Retinal pigment epithelial cell (primary cell): ENCODE measurements at regions not wholly inside any gene's neighbourhood (a gene's known extent, or its start where the extent isn't known, plus 50 kb on each side); places are given as distances from the start of the nearest gene placed in this dataset.

Source experiments
- DNase-seq: peaks from one replicate; pipeline ENCODE4 v3.0.0-alpha.2; 2010; ENCODE audit warnings: low read depth
- H3K4me3 ChIP-seq: 2 replicates; pipeline ENCODE4 v1.5.1; 2011; ENCODE audit warnings: mild to moderate bottlenecking, low read length, control low read depth, moderate library complexity
- TF ChIP-seq, protein P1 (sequence below): conservative IDR thresholded peaks from 2 replicates; pipeline ENCODE4 v1.5.1; 2011; ENCODE audit warnings: low read depth, low read length, control low read depth, inconsistent platforms

DNA sequence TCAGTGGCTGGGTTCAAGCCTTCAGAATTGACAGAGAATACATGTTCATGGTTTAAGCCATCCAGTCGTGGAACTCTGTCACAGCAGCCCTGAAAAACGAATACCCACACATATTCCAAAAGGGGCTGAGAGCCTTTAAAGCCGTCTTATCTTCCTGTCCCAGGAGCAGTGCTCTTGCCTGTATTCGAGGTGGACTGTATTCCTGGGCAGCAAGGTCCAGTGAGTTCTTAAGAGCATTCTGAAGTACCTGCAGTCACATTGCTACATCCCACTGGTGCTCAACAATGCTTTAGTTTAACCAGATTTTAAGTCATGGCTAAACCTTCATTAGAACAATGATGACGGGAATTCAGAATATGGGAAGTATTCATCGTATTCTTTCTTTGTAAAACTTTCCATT is 380.7 kb upstream of the KLF4 start:
- no peak for DNase-seq
- no peak overlapping the region for H3K4me3 ChIP-seq
- TF ChIP-seq, protein P1, sequence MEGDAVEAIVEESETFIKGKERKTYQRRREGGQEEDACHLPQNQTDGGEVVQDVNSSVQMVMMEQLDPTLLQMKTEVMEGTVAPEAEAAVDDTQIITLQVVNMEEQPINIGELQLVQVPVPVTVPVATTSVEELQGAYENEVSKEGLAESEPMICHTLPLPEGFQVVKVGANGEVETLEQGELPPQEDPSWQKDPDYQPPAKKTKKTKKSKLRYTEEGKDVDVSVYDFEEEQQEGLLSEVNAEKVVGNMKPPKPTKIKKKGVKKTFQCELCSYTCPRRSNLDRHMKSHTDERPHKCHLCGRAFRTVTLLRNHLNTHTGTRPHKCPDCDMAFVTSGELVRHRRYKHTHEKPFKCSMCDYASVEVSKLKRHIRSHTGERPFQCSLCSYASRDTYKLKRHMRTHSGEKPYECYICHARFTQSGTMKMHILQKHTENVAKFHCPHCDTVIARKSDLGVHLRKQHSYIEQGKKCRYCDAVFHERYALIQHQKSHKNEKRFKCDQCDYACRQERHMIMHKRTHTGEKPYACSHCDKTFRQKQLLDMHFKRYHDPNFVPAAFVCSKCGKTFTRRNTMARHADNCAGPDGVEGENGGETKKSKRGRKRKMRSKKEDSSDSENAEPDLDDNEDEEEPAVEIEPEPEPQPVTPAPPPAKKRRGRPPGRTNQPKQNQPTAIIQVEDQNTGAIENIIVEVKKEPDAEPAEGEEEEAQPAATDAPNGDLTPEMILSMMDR, result no peak

DNA sequence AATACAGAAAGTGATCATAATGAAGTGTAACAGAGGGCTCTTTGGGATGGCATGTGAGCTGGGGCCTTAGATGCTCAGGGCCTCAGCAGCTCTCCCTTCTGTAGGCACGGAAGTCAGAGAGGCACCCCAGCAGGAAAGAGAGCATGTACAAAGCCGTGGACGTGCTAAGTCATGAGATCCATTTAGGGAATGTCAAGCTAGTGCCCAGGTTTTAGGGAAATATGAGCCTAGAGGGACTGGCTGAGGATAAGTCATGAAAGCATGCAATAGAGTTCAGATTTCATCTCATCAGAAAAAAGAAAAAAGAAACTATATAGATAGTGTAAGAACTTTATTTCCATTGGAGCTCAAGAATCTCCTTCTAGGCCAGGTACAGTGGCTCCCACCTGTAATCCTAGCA is 379.5 kb upstream of the KLF4 start:
- no peak overlapping the region for H3K4me3 ChIP-seq
- TF ChIP-seq, protein P1, result no peak
- no peak for DNase-seq

- no peak overlapping the region for H3K4me3 ChIP-seq
- DNase-seq, result no peak
- TF ChIP-seq, protein P1, result no peak
Observed at GRCh38 chr9:107868186-107868585, 378.6 kb upstream of the KLF4 start.

DNA sequence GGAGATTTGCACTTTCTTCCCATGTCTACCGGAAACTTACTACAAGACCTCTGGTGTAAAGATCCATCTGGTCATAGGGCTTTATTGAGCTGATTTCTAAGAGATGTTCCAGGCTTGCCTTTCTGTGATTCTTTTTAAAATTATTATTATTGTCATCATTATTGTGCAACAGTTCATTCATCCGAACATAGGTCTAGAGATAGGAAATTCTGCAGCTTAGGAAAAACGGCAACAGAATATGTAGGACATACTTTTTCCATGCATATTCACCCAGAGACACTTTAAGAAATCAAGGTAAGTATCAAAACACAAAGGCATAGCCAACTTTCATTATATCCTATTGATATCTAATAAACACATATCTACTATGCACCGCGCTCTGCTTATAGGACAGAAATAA is 378.2 kb upstream of the KLF4 start:
- TF ChIP-seq, protein P1, result no peak
- no peak overlapping the region for H3K4me3 ChIP-seq
- DNase-seq, result no peak

- no peak overlapping the region for H3K4me3 ChIP-seq
- no peak for DNase-seq
- TF ChIP-seq, protein P1, result no peak
Observed at GRCh38 chr9:107866711-107867311, 377.2 kb upstream of the KLF4 start.

DNA sequence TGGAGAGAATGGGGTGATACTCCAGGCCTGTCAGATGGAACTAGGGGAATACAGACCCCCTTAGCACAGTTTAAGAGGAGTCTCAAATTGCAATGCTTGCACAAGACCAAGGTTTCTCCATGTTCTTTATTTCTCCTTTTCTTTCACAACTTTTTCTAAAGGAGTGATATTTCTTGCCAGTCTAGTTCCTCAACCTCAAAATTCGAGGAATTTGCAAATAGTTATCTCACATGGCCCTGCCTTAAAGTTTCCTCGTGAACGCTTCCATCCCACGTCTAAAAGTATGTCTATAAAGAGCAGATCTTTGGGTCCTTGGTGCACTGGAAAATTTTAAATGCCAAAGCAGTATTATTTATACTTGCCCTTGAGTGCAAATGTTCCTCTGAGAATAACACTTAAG is 373.8 kb upstream of the KLF4 start:
- DNase-seq, result no peak
- H3K4me3 ChIP-seq, result no peak overlapping the region
- TF ChIP-seq, protein P1, result no peak

DNA sequence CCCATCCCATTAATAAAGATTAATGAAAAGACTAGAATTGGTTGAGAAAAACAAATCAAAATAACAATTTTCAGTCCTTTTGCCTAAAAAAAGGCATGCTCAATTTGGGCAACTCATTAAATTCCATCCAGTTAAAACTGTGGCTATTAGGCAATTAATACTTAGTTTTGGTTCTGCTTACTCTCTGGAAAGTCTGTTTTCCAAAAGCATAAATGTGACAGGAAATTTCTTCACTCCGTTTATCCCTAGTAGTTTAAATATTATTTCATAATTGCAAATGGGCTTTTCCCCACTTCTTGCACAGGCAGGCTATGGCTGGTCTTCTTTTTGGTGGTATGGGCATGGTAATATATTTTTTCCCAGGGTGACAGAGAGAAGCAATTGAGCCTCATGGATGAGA is 373.3 kb upstream of the KLF4 start:
- TF ChIP-seq, protein P1, result no peak
- H3K4me3 ChIP-seq, result no peak overlapping the region
- DNase-seq, result no peak
